ENCODE measurements at regions not wholly inside any gene's neighbourhood (a gene's known extent, or its start where the extent isn't known, plus 50 kb on each side); places are given as distances from the start of the nearest gene placed in this dataset.

DNA sequence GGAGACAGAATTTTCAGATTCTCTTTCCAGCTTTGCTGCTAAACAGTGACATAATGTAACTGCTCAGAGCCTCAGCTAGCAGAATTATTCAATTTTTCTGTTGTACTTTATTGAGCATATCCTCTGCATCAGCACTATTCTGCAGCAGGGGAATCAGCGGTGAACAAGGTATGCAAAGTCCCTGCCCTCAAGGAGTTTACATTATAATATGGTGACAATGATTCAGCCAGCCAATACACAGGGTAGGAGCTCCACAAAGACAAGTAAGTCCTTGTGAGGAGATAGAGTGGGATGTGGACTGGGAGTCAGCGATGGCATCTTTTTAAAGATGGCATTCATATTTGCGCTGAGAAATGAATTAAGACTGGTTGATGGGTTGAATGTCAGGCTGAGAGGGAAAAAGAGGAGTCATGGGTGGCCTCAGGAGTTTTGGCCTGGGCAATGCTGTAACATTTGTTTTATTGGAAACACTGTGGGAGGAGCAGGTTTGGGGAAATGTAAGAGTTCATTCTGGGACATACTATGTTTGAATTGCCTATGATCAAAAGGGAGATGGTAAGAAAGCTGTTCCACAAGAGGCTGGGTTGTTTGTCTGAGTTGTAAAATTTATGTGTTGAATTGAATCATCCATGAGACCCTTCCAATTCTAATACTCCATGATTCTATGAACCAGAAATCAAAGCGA is 194.5 kb downstream of the PLK2 start:
- Histone ChIP-seq H2AFZ (no peak overlapping the region), H3K9me3 (ENCODE audit: low read depth) (no peaks in the 10 kb centered on the region), H3K4me2 (no peak overlapping the region), H3K27me3 (no peaks in the 10 kb centered on the region), H4K20me1 (ENCODE audit: insufficient read depth, poor library complexity, severe bottlenecking) (no peaks in the 10 kb centered on the region), H3K36me3 (replicated peaks; ENCODE audit: insufficient read depth, low read depth) (no peaks in the 10 kb centered on the region), H3K4me3 (no peak overlapping the region), H3K4me1 (ENCODE audit: insufficient read depth) (no peaks in the 10 kb centered on the region), H3K27ac (no peak overlapping the region), H3K79me2 (no peaks in the 10 kb centered on the region), H3K9me2 (replicated peaks; ENCODE audit: insufficient read depth) (no peaks in the 10 kb centered on the region)
- TF ChIP-seq EZH2 (IDR thresholded peaks at IDR 0.05; ENCODE audit: borderline replicate concordance): no peak
- no peak for TF ChIP-seq EZH2phosphoT487 (IDR thresholded peaks at IDR 0.05; ENCODE audit: low read depth, severe bottlenecking, unreplicated experiment)
- TF ChIP-seq, protein P1, sequence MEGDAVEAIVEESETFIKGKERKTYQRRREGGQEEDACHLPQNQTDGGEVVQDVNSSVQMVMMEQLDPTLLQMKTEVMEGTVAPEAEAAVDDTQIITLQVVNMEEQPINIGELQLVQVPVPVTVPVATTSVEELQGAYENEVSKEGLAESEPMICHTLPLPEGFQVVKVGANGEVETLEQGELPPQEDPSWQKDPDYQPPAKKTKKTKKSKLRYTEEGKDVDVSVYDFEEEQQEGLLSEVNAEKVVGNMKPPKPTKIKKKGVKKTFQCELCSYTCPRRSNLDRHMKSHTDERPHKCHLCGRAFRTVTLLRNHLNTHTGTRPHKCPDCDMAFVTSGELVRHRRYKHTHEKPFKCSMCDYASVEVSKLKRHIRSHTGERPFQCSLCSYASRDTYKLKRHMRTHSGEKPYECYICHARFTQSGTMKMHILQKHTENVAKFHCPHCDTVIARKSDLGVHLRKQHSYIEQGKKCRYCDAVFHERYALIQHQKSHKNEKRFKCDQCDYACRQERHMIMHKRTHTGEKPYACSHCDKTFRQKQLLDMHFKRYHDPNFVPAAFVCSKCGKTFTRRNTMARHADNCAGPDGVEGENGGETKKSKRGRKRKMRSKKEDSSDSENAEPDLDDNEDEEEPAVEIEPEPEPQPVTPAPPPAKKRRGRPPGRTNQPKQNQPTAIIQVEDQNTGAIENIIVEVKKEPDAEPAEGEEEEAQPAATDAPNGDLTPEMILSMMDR (IDR thresholded peaks at IDR 0.05; ENCODE audit: poor library complexity): no peak
- 96% methylated on average over 4 of the region's 4 CpGs for WGBS (ENCODE audit: low lambda C conversion rate, missing lambda C conversion rate)
- no peak for DNase-seq (ENCODE audit: low spot score)

DNA sequence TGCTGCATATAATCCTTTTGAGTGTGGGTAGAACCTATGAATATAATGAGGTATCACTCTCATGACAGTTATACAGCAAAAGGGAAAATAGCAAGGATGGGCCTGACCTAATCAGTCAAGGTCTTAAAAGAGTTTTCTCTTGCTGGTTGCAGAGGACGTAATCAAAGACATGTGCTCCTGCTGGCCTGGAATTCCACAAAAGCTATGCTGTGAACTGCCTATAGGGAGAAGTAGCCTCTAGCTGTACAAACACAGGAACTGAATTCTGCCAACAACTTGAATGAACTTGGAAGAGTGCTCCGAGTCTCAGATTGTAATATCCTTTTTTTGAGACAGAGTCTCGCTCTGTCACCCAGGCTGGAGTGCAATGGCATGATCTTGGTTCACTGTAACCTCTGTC is 195.6 kb downstream of the PLK2 start:
- WGBS (ENCODE audit: low lambda C conversion rate, missing lambda C conversion rate): 81% methylated on average over 3 of the region's 3 CpGs
- H3K27me3 ChIP-seq: no peaks in the 10 kb centered on the region

DNA sequence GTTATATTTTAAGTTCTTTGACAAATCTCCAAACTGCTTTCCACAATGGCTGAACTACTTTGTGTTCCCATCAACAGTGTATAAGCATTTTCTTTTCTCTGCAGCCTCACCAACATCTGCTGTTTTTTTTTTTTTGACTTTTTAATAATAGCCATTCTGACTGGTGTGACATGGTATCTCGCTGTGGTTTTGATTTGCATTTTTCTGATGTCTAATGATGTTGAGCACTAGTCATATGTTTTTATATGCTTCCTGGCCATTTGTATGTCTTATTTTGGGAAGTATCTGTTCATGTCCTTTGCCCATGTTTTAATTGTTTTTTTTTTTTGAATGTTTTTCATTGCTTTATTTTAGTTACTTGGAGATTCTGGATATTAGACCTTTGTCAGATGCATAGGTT is 196.6 kb downstream of the PLK2 start:
- H3K36me3 ChIP-seq (replicated peaks; ENCODE audit: insufficient read depth, low read depth): no peaks in the 10 kb centered on the region
- no peaks in the 10 kb centered on the region for H3K9me3 ChIP-seq (ENCODE audit: low read depth)
- 95% methylated on average over 1 of the region's 1 CpG for WGBS (ENCODE audit: low lambda C conversion rate, missing lambda C conversion rate)
- no peak overlapping the region for H3K4me2 ChIP-seq
- no peaks in the 10 kb centered on the region for H3K9me2 ChIP-seq (replicated peaks; ENCODE audit: insufficient read depth)
- H4K20me1 ChIP-seq (ENCODE audit: insufficient read depth, poor library complexity, severe bottlenecking): no peaks in the 10 kb centered on the region
- H2AFZ ChIP-seq: no peak overlapping the region
- no peak for DNase-seq (ENCODE audit: low spot score)
- H3K79me2 ChIP-seq: no peaks in the 10 kb centered on the region
- H3K4me1 ChIP-seq (ENCODE audit: insufficient read depth): no peaks in the 10 kb centered on the region
- no peak overlapping the region for H3K27ac ChIP-seq
- no peak overlapping the region for H3K4me3 ChIP-seq
- H3K27me3 ChIP-seq: no peaks in the 10 kb centered on the region
- TF ChIP-seq EZH2 (IDR thresholded peaks at IDR 0.05; ENCODE audit: borderline replicate concordance): no peak
- TF ChIP-seq, protein P1 (IDR thresholded peaks at IDR 0.05; ENCODE audit: poor library complexity): no peak
- no peak for TF ChIP-seq EZH2phosphoT487 (IDR thresholded peaks at IDR 0.05; ENCODE audit: low read depth, severe bottlenecking, unreplicated experiment)

More for the DNA sequence above, 195.6 kb downstream of the PLK2 start:
- TF ChIP-seq EZH2 (IDR thresholded peaks at IDR 0.05; ENCODE audit: borderline replicate concordance) (no peak), EZH2phosphoT487 (IDR thresholded peaks at IDR 0.05; ENCODE audit: low read depth, severe bottlenecking, unreplicated experiment) (no peak)
- TF ChIP-seq, protein P1 (IDR thresholded peaks at IDR 0.05; ENCODE audit: poor library complexity): no peak
- Histone ChIP-seq H4K20me1 (ENCODE audit: insufficient read depth, poor library complexity, severe bottlenecking) (no peaks in the 10 kb centered on the region), H3K79me2 (no peaks in the 10 kb centered on the region), H3K27ac (no peak overlapping the region), H3K36me3 (replicated peaks; ENCODE audit: insufficient read depth, low read depth) (no peaks in the 10 kb centered on the region), H3K4me2 (no peak overlapping the region), H3K4me1 (ENCODE audit: insufficient read depth) (no peaks in the 10 kb centered on the region), H3K4me3 (no peak overlapping the region), H3K9me2 (replicated peaks; ENCODE audit: insufficient read depth) (no peaks in the 10 kb centered on the region), H3K9me3 (ENCODE audit: low read depth) (no peaks in the 10 kb centered on the region), H2AFZ (no peak overlapping the region)
- DNase-seq (ENCODE audit: low spot score): no peak

Measured in hepatocyte (in vitro differentiated cells).